IPS-20b (cell line): ENCODE measurements at regions not wholly inside any gene's neighbourhood (a gene's known extent, or its start where the extent isn't known, plus 50 kb on each side); places are given as distances from the start of the nearest gene placed in this dataset.

Experiments
- H3K27ac ChIP-seq: one replicate; pipeline ENCODE4 v1.5.1; 2013; ENCODE audit warnings: low read length
- H3K27me3 ChIP-seq: 2 replicates; pipeline ENCODE4 v1.6.1; 2013; ENCODE audit warnings: mild to moderate bottlenecking, low read length, inconsistent platforms; ENCODE audit not compliant: insufficient read depth
- H3K36me3 ChIP-seq: 2 replicates; pipeline ENCODE4 v1.6.1; 2013; ENCODE audit warnings: low read depth, mild to moderate bottlenecking, inconsistent platforms, low read length, moderate library complexity; ENCODE audit not compliant: insufficient read depth
- H3K4me1 ChIP-seq: 2 replicates; pipeline ENCODE4 v1.6.1; 2013; ENCODE audit warnings: mild to moderate bottlenecking, control low read depth, inconsistent platforms, low read length, moderate library complexity; ENCODE audit not compliant: insufficient read depth
- H3K4me3 ChIP-seq: 2 replicates; pipeline ENCODE4 v1.5.1; 2013; ENCODE audit warnings: mild to moderate bottlenecking, low read length, inconsistent platforms
- H3K9ac ChIP-seq: 2 replicates; pipeline ENCODE4 v1.6.1; 2013; ENCODE audit warnings: low read depth, mild to moderate bottlenecking, inconsistent platforms, low read length, moderate library complexity
- H3K9me3 ChIP-seq: 2 replicates; pipeline ENCODE4 v1.6.1; 2013; ENCODE audit warnings: mild to moderate bottlenecking, low read depth, low read length, inconsistent platforms; ENCODE audit not compliant: insufficient read depth

DNA sequence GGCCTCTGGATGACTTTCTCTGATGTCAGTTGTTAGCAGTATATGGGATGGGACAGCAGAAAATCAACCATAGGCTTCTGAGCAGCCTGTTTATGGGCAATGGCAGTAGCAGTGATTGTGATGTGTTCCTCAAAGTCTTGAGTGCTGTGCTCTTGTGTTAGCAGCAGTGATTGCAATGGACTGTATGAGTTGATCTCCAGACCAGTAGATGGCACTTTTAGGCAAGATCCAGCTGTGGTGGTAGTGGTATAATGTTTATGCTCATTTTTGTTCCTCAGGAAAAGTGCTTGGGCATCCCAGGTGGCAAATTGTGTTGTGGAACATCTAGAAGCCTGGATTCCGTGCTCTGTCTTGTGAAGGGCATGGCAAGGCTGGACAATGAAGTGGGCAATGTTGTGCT lies 181.6 kb upstream of the SYNCRIP start:
- H3K27me3 ChIP-seq, result no peaks in the 10 kb centered on the region
- H3K9ac ChIP-seq, result no peak overlapping the region
- no peaks in the 10 kb centered on the region for H3K36me3 ChIP-seq

GRCh38 chr6:85810558-85810957 lies 167.9 kb upstream of the SYNCRIP start:
- H3K27ac ChIP-seq, result no peak overlapping the region
- H3K9me3 ChIP-seq, result peaks cover 59% of the 10 kb centered on the region
- H3K4me1 ChIP-seq, result no peaks in the 10 kb centered on the region
- no peaks in the 10 kb centered on the region for H3K36me3 ChIP-seq
- no peak overlapping the region for H3K4me3 ChIP-seq
- no peaks in the 10 kb centered on the region for H3K27me3 ChIP-seq
- no peak overlapping the region for H3K9ac ChIP-seq

More for the DNA sequence above, 181.6 kb upstream of the SYNCRIP start:
- no peak overlapping the region for H3K4me3 ChIP-seq
- peaks cover 15% of the 10 kb centered on the region for H3K9me3 ChIP-seq
- H3K27ac ChIP-seq, result no peak overlapping the region
- H3K4me1 ChIP-seq, result no peaks in the 10 kb centered on the region

DNA sequence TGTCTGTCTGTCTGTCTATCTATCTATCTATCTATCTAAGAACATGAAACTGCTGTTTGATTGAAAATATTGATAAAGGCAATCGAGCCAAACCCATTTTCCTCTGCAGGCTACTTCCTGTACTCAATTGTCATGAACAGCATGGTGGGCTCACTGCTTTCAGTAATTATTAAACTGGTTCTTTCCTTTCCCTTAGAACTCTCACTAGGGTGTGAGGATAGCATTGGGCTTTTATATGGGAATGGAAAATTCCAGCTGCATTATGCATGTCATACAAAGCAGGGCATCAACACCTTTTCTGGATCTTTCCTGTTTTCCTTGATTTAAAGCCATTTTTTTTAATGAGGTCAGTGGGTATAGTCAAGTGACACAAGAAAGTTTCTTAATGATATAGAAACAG lies 161.0 kb upstream of the SYNCRIP start:
- no peak overlapping the region for H3K9ac ChIP-seq
- no peaks in the 10 kb centered on the region for H3K4me1 ChIP-seq
- no peak overlapping the region for H3K27ac ChIP-seq
- no peak overlapping the region for H3K4me3 ChIP-seq
- H3K9me3 ChIP-seq, result peaks cover 24% of the 10 kb centered on the region
- H3K27me3 ChIP-seq, result no peaks in the 10 kb centered on the region
- no peaks in the 10 kb centered on the region for H3K36me3 ChIP-seq

DNA sequence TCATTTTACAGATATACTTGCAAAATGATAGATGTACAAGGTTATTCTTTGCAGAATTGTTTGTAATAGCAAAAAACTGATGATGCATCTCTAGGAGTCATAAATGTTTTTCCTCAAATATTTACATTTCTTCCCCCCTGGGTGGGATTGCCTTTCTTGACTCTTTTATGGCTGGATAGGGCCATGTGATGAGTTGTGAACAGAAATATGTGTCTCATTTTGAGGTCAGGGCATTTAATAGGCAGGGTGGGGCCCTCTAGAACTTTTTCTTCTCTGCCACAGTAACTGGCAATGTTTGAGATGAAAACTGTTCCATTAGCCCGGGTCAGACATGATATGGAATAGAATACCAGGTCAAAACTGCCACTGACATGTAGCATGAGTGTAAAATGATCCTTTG lies 159.5 kb upstream of the SYNCRIP start:
- H3K9me3 ChIP-seq, result peaks cover 11% of the 10 kb centered on the region
- no peaks in the 10 kb centered on the region for H3K36me3 ChIP-seq

GRCh38 chr6:85798931-85799652 lies 156.4 kb upstream of the SYNCRIP start:
- H3K27ac ChIP-seq, result no peak overlapping the region

More for the DNA sequence above, 159.5 kb upstream of the SYNCRIP start:
- Histone ChIP-seq H3K4me3 (no peak overlapping the region), H3K27ac (no peak overlapping the region), H3K27me3 (no peaks in the 10 kb centered on the region), H3K9ac (no peak overlapping the region), H3K4me1 (no peaks in the 10 kb centered on the region)

GRCh38 chr6:85797993-85798392 lies 155.3 kb upstream of the SYNCRIP start:
- Histone ChIP-seq H3K4me3 (no peak overlapping the region), H3K36me3 (no peaks in the 10 kb centered on the region), H3K27ac (no peak overlapping the region), H3K27me3 (no peaks in the 10 kb centered on the region), H3K9me3 (no peaks in the 10 kb centered on the region), H3K9ac (no peak overlapping the region), H3K4me1 (no peaks in the 10 kb centered on the region)

More at GRCh38 chr6:85798931-85799652, 156.4 kb upstream of the SYNCRIP start:
- no peaks in the 10 kb centered on the region for H3K27me3 ChIP-seq
- H3K4me1 ChIP-seq, result no peaks in the 10 kb centered on the region
- H3K9me3 ChIP-seq, result no peaks in the 10 kb centered on the region
- no peak overlapping the region for H3K4me3 ChIP-seq
- H3K36me3 ChIP-seq, result no peaks in the 10 kb centered on the region
- no peak overlapping the region for H3K9ac ChIP-seq

DNA sequence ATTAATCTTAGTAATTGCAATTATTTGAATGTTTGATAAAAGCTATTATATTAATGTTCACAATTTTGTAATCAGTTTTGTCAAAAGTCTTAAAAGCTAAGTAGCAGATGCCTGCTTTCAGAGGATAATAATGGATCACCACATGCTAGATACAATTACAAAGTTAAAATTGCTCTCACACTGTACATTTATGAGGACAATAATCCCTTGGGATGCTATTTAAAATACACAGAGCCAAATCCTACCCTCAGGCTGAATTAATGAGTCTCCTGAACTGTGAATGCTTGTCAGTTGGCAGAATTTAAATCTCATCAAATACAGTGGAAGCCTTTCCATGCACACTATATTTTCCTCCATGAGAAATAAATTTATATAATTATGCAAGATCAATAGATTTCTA lies 153.3 kb upstream of the SYNCRIP start:
- Histone ChIP-seq H3K9ac (no peak overlapping the region), H3K4me3 (no peak overlapping the region), H3K36me3 (no peaks in the 10 kb centered on the region), H3K9me3 (no peaks in the 10 kb centered on the region), H3K27me3 (no peaks in the 10 kb centered on the region), H3K4me1 (no peaks in the 10 kb centered on the region), H3K27ac (no peak overlapping the region)

GRCh38 chr6:85792254-85792653 lies 149.6 kb upstream of the SYNCRIP start:
- H3K4me3 ChIP-seq, result no peak overlapping the region
- no peak overlapping the region for H3K9ac ChIP-seq
- no peaks in the 10 kb centered on the region for H3K36me3 ChIP-seq
- no peak overlapping the region for H3K27ac ChIP-seq
- no peaks in the 10 kb centered on the region for H3K4me1 ChIP-seq
- H3K27me3 ChIP-seq, result no peaks in the 10 kb centered on the region
- H3K9me3 ChIP-seq, result peaks cover 10% of the 10 kb centered on the region; the same call in 1 of the 2 replicates

GRCh38 chr6:85775883-85776282 lies 133.2 kb upstream of the SYNCRIP start:
- H3K36me3 ChIP-seq, result no peaks in the 10 kb centered on the region
- peaks cover 7% of the 10 kb centered on the region; the same call in 1 of the 2 replicates for H3K4me1 ChIP-seq
- H3K27ac ChIP-seq, result no peak overlapping the region
- no peaks in the 10 kb centered on the region for H3K27me3 ChIP-seq
- H3K9ac ChIP-seq, result no peak overlapping the region
- H3K4me3 ChIP-seq, result no peak overlapping the region
- peaks cover 7% of the 10 kb centered on the region for H3K9me3 ChIP-seq

- Histone ChIP-seq H3K4me3 (no peak overlapping the region), H3K27ac (no peak overlapping the region), H3K36me3 (no peaks in the 10 kb centered on the region), H3K9me3 (no peaks in the 10 kb centered on the region), H3K4me1 (peaks cover 7% of the 10 kb centered on the region; the same call in 1 of the 2 replicates), H3K9ac (no peak overlapping the region), H3K27me3 (no peaks in the 10 kb centered on the region)
Observed at GRCh38 chr6:85772641-85773040, 130.0 kb upstream of the SYNCRIP start.

- no peak overlapping the region for H3K27ac ChIP-seq
- H3K36me3 ChIP-seq, result no peaks in the 10 kb centered on the region
- peaks cover 7% of the 10 kb centered on the region; the same call in 1 of the 2 replicates for H3K4me1 ChIP-seq
- no peaks in the 10 kb centered on the region for H3K9me3 ChIP-seq
- peak overlapping the region; percentile 16; the same call in 1 of the 2 replicates for H3K4me3 ChIP-seq
- no peak overlapping the region for H3K9ac ChIP-seq
- H3K27me3 ChIP-seq, result no peaks in the 10 kb centered on the region
Observed at GRCh38 chr6:85771925-85772430, 129.3 kb upstream of the SYNCRIP start.

DNA sequence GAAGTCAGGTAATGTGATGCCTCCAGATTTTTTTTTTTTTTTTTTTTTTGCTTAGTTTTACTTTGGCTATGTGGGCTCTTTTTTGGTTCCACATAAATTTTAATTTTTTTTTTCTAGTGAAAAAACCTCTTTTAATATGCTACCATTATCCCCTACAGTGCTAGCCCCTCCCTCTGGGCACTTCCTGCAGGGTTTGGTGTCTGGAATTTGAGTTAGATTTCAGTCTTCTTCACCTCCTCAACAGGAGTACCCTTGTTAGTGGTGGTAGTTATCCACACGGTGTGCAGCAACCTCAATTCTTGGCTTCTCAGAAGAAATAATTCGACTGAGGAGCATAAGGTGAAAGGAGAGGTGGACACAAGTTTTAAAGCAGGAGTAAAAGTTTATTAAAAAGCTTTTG lies 128.8 kb upstream of the SYNCRIP start:
- Histone ChIP-seq H3K9ac (no peak overlapping the region), H3K9me3 (no peaks in the 10 kb centered on the region), H3K4me1 (peaks cover 7% of the 10 kb centered on the region; the same call in 1 of the 2 replicates), H3K36me3 (no peaks in the 10 kb centered on the region), H3K27me3 (no peaks in the 10 kb centered on the region), H3K4me3 (peak overlapping the region; percentile 16; the same call in 1 of the 2 replicates), H3K27ac (no peak overlapping the region)
